CD4-positive, alpha-beta T cell treated with Interleukin-1 beta for 1 hour (primary cell): ENCODE measurements at regions not wholly inside any gene's neighbourhood (a gene's known extent, or its start where the extent isn't known, plus 50 kb on each side); places are given as distances from the start of the nearest gene placed in this dataset.

Experiments used
- DNase-seq, 2 donors: peaks; one replicate each; pipeline ENCODE4 v3.0.0-alpha.2; 2020 to 2022

DNA sequence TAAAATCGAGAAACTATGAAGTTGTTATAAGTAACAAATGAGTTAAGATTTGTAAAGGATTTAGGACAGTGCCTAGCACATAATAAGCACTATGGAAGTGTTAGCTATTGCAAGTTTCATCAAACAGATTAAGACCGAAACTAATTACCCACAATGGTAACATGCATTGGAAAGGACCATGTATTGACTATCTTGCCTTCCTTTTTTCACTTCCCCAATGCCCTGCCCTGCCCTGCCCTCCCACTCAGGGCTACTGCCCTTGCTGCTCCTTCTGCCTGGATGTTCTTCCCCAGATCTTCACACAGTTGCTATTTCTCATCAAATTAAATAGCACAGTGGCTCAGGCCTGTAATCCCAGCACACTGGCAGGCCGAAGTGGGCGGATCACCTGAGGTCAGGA lies 202.1 kb upstream of the PSMD7 start:
- no peak for DNase-seq

DNA sequence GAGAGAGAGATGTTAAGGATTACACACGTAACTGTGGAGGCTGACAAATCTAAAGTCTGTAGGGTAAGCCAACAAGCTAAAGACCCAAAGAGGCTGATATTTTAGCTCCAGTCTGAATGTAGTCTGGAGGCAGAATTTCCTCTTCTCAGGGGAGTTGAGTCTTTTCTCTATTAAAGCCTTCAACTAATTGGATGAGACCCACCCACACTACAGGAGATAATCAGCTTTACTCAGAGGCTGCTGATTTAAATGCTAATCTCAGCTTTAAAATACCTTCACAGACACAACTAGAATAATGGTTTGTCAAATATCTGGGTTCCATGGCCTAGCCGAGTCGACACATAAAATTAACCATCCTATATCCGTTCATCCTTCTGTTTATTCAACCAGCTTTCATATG lies 204.3 kb upstream of the PSMD7 start:
- no peak for DNase-seq

DNA sequence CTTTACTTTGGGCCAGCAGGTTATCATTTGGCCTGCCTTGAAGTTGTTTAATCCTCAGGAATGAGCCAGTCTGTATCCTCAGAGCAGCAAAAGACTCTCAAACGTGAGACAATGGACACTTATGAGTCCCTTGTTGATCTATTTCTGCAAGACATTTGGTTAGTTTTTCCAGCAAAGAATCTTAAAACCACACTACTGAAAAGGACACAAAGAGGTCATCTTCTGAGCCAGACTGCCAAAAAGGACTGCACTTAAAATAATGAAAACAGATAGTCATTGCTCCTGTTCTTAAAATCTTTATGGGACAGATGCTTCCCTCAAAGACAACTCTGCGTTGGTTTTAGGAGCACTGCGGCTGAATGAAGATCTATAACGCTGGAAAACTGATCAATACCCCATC lies 205.7 kb upstream of the PSMD7 start:
- no peak for DNase-seq

DNA sequence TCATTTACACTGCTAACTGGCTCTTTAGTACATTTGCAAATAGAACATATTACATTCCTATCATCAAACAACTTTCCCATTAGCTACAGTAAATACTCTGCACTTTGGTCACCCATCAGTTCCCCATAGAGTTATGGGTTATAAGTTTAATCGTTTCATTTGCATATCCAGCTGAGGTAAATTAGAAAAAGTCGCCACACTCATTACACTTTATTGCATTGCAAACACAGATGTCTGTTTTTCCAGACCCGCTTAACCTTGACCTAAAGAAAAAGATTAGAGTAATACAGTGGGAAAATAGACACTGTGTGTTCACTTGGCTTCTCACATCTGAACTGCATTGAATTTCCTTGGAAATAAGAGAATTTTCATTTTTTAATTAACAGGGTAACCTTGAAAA lies 213.1 kb upstream of the PSMD7 start:
- no peak for DNase-seq

DNA sequence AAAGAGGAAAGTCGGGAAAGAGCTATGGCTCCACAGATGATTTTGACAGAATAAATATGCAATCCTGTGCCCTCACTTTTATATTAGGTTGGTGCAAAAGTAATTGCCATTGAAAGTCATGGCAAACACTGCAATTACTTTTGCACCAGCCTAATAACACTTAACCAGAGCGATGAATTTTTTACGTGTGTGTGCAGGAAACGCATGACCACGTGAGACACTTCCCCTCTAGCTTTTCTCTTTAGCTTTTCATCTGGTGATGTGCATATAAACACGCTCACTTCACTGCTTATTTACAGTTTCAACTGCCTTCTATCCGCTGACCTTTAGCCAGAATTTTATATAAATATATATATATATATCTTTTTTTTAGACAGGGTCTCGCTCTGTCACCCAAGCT lies 216.3 kb upstream of the PSMD7 start:
- DNase-seq = no peak

DNA sequence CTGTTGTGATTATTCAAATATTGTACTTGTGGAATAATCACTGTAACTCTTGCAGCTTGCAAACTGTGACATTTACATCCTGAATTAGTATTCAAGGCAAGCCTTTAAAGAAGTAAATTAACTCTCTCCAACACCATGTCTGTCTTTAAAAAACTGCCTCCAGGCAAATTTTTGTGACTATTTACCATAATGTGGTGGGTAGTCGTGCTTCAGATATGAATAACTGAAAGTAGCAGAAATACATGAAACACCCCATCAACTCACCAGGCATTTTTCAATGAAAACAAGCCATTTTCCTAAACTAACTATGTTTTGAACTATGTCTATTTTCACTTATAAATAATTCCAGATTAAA lies 217.4 kb upstream of the PSMD7 start:
- no peak for DNase-seq

DNA sequence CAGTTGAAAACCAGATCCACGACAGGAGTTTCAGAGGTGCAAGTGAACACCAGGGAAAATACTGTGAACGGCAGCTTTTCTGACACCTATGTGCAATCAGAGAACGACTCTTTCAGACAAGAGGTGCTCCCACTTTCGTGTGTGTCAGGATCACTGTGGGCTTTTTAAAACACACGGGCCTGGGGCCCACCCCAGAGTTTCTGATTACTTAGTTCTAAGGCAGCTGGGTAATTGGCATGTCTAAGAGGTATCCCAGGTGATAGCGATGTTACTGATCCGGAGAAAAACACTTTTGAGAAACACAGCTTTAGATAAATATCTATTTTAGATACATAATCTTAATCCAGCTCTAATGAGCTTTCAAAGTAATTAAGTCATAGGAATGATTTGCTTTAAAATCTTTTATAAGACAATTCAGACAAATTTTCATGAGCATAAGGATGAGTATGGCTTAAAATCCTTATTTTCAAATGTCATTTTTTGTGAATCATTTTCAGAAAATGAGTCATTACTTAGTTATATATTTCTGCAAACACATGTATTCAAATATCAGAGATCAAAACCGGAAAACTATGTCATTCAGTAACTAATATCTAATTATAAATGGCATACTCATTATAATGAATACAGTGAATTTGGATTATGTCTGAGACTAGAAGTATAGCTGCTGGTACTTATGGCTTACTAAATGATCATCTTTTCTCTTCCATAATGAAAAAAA lies 217.9 kb upstream of the PSMD7 start:
- DNase-seq = no peak

DNA sequence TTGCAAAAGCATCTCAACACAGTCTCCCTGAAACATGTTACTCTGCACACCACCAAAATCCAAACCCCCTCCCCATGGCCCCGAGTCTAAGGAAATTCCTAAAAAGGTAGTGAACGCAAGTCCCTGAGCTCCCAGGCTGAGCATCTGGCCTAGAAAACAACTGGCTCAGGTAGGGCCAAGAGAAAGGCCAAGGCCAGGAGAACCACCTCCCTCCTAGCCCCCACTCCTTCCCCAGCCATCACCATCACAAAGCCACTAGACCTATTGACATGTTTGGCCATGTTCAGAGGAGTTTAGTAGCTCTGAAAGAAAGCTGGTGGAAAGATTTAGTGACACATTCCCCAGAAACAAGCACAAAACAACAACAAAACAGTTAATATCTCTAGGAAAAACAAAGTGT lies 220.0 kb upstream of the PSMD7 start:
- DNase-seq = no peak

DNA sequence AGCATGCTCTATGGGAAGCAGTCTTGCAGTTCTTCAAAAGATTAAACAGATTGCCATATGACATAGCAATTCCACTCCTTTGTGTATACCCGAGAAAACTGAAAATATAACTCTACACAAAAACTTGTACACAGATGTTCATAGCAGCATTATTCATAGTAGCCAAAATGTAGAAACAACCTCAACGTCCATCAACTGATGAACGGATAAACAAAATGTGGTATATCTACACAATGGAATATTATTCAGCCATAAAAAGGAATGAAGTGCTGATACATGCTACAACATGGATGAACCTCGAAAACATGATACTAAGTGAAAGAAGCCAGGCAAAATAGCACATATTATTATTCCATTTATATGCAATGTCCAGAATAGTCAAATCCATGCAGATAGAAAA lies 221.2 kb upstream of the PSMD7 start:
- DNase-seq = no peak

DNA sequence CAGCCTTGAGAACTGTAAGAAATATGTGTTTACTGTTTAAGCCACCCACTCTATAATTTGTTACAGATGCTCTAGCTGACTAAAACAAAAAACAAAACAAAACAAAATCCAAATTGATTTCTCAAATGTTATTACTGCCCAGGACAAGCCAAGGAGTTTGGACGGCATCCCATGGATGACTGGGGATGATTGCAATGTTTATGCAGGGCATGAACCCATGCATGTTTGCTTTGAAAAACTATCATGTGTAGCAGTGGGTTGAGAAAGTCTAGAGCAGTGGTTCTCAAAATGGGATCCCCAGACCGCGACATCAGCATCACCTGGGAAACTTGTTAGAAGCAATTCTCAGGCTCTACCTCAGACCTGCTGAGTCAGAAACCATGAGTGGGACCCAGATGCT lies 223.2 kb upstream of the PSMD7 start:
- DNase-seq = no peak

DNA sequence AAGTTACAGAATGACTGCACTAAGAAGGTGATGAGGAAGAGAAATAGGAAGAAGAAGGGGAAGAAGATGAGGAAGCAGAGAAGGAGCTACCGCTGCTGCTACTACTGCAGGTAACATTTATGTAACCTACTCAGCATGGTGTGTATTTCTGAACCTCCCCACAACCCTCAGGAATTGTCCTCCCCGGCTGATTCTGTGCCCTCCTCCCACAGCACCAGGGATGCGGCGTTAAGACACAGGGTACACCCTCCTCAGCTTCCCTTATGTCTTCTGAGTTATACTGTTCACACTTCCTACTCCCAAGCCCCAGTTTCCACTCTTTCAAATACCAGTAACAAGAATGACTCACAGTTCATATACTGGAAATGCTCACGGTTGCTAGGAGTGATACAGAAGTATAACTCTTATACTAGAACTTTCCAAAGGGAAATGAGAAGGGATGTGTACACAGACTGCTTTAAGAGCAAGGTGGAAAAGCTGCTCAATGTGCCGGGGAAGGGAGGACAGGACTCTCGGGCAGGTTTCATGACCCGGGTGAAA lies 224.5 kb upstream of the PSMD7 start:
- no peak for DNase-seq

DNA sequence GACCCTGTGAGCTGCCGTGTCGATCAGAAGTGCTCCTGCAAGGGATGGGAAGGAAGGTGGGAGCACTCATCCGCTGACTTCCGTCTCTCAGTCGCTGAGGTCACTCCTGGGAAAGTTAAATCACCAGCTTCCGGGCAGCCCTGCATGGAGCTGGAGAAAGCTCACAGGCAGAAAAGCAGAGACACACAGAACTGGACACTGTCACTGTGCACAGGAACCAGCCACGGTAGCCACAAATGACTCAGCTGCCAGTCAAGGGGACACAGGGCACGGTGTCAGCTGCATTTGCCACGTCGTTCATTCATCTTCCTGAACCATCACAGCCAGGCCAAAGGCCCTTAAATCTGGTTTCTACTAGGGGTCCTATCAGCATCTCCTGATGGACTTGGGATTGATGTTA lies 226.4 kb upstream of the PSMD7 start:
- no peak for DNase-seq

DNA sequence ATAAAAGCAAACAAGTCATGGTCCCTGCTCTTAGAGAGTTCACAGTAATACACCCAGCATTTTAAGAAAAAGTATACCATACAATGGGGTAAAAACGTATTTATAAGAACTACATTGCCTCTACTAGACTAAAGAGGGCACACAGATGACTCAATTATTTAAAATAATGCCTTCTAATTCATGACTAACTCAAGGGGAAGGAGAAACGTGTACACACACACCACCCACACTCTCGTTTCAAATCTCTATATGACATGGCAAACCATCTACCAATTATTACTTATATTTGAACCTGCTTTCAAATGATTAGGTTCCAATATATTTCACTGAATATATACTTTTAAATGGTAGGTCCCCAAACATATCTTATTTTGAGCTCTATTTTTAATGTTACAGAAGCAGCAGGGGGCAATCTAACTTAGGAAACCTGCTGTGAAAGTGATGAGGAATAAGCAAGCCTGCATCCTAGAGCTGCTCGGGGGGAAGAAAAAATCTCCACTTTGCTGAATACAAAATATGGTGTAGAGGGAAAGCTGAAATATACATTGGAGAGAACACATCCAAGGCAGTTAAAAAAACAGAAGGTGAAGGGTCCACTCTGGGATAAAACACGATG lies 232.4 kb upstream of the PSMD7 start:
- no peak for DNase-seq

DNA sequence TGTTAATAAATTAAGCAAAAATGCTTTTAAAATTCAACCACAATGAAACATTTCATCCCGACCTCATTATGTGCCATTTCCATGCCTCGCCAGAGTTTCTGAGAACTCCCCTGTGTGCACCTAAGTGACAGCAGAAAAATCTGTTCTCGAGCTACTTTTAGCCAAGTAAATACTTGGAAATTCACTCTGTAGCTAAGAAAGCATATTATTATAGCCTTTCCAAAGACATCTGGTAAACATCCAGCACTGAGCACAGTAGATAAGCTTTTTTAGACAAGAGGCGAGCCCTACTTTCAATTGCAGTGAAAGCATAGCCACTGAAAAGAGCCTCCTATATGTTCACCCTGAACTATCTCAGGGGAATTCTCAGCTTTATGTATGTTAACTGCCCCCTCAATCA lies 242.8 kb upstream of the PSMD7 start:
- no peak for DNase-seq

DNA sequence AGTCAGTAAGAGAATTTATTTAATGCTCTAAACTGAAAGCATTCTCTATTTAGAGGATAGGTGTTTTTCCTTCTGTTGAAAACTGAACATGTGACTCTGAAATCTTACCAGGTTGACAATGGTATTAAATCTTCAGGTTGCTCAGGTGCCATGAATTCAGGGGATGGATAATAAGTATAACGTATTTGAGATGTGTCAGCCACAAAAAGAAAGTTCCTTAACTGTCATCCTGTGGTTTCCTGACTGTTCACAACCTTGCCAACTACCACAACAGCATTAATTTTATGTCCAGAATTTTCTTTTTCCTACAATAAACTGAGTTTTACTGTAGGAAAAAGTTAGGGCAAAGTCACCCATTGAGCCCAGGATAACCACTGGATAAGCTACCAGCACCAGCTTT lies 243.3 kb upstream of the PSMD7 start:
- no peak for DNase-seq

DNA sequence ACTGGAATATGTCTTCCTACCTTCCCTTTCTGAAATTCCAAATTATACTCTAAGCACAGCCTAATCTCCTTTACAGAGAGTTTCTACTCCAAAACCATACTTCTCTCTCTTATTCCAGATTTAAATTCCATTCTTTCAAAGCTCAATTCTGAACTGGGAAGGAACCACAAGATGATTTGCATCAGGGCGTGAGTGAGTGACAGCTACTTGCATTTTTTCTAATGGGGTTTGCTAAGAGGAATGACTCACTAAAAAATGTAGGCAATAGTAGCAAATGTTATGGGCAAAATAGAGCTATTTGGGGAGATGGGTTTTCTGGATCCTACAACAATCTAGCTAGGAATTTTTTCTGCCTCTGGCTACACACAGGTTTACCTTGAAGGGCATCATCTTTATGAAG lies 244.6 kb upstream of the PSMD7 start:
- DNase-seq = no peak

DNA sequence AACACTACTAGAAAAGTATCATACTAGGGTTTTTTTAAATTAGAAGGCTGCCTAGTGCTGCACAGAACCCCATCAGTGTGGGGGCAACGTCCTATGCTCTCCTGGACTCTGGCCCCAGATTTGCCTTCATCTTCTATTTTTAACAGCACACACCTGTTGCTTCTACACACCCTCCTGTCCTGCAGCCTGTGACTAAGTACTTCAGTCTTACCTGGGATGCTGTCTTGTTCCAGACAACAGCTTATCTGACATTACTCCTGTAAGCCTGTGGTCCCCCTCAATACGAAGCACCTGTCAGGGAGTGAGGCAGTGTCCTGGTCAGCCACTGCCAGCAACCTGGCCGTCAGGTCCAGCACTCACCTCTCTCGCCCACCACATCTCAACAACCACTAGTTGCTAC lies 247.6 kb upstream of the PSMD7 start:
- DNase-seq = no peak

DNA sequence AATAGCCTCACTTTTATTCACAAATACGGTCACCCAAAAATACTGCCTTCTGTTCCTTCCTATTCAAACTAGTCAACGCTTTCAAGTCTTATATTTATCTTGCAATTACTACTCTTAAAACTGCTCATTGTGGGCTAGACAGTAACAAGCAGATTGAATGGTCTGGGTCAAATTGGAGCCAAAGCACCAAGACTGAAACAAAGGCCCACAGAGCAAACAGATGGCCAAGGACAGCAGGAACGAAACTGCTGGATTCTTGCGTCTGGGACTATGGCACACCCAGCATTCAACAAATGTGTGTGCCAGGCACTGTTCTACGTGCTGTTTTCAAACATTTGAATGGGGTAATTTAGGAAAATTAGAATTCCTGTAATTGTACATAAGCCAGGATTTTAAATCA lies 250.1 kb upstream of the PSMD7 start:
- no peak for DNase-seq

DNA sequence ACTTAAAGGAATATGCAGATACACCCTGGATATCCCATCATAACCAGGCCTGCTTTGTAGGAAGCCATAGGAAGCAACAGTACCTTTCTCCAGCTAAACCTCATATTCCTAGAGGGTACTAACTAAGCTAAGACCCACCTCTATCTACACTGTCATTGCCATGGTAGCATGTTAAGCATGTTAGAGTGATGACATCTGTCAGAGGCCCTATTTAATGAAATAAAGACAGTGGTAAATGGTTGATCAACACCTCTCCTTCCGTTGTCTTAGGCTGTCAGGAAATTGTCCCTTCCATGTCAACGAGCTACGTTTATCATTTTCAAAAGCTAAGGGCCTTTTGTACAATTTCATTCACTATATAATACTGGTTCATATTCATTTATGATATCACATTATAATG lies 251.1 kb upstream of the PSMD7 start:
- DNase-seq = no peak

DNA sequence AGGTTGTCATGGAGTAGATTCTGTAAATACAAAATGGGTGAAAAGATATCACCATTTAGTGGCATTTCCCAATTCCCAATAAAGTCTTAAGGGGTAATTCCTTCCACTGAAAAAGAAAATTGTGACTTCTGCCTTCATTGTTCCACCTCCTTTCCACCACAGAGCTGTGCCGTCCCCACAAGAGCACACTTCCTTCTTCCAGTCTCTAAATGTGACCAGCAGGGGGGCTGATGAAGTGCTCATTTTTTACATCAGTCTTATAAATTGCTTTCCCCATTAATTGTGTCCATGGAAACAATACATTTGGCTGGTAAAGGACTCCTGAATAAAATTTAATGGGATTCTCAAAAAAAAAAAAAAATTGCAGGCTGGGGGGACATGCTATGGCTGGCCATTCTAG lies 260.8 kb upstream of the PSMD7 start:
- DNase-seq = no peak

DNA sequence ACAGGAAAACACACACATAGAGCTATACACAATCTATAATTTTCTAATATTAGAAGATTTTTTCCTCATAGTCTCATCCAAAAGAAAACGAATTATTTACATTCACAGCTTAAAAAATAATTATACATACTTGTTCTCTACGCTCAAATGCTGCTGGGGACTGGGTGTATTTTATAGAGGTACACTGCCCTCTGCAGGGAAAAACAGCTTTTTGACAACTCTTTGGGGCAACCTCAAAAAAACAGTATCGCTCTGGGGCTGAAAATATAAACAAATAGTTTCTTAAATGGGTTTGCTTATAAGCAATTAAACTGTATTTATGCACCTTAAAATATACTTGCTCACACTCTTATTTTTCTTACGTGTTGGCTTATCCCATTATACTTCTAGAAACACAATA lies 261.8 kb upstream of the PSMD7 start:
- DNase-seq = no peak

DNA sequence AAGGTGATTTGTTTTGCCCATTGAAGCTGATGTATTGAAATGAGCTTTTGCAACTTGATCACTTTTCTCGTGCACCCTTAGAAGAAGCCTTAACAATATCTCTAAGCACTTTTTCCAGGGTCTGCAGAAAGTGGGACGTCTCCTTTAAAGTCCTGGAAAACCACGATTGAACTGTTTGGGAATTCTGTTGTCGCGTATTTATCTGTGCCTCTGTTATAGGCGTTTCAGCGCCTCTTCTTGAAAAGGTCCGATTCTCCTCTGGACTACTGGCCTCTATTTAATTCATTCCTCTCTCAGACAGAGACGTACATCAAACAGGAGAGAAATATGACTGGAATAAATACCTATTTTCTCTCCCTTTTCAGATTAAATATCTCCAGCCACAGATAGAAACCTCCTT lies 262.4 kb upstream of the PSMD7 start:
- DNase-seq = no peak

DNA sequence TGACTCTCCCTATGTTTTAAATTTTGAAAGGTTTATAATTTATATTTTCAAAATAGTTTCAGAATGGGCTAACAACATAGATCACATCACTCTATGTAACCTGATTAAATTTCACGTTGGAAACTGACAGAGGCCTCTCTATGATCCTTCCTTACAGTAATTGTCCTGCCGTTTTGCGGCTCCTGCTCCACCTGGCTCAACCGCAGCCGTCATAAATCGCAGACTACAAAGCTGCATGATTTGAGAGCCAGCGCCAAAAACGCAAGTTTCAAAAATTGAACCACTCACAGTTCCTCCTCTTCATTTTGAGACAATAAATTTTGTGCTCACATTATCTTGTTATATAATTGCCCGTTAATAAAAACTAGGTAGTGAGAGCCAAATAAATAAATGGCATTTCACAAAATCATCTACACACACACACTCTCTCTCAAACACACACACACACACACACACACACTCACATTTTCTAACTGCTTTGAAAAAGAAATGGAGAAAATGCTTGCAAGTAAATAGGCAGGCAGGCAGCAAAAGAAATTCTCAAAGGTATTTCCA lies 263.1 kb upstream of the PSMD7 start:
- DNase-seq = no peak

DNA sequence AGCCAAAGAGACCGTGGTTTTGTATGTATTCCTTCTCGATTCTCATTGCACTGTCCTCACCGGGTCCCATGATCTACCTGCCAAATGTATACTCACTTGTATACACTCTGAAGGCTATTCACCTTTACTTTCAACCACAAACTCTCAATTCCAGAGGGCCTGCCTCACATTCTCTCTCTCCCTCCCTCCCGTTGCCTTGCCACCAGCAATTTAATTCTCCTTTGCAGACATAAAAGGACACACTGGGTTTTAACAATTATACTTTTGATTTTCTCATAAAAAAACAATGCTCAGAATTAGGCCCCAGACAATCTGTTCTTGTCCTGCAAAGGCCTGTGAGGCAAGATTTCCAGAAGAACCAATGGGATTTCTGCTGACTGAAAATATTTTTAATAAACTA lies 265.1 kb upstream of the PSMD7 start:
- DNase-seq = no peak
